ENCODE measurements at regions not wholly inside any gene's neighbourhood (a gene's known extent, or its start where the extent isn't known, plus 50 kb on each side); places are given as distances from the start of the nearest gene placed in this dataset.

DNA sequence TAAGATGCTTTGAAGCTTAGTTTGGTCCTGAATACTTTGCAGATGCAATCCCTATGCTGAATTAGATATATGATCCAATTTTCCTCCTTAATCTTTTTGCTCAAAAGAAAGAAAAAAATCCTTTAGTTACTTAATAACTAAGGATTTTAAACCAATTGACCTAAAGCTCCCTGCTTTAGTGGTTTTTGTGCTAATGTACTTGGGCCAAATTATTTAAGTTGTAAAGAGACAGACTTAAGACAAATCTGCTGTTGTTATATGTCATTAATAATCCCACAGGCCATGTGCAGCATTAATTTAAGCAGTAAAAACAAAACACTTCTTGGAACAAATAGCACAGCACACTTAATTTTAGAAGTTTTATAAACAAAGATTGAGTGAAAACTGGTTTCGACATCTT lies 776.1 kb upstream of the SEMA6D start:
- Histone ChIP-seq H3K14ac (ENCODE audit: insufficient read depth, low read length) (no peak overlapping the region), H2BK120ac (ENCODE audit: low read depth, low read length, poor library complexity, severe bottlenecking) (no peak overlapping the region), H3K4me1 (ENCODE audit: insufficient read depth, low read length) (no peaks in the 10 kb centered on the region), H3K23ac (ENCODE audit: insufficient read length, low read depth, low read length) (no peak overlapping the region), H3K27ac (ENCODE audit: insufficient read length, low read depth, low read length) (no peak overlapping the region), H3K4me2 (ENCODE audit: insufficient read depth, insufficient read length, low read length) (no peak overlapping the region), H3K27me3 (ENCODE audit: insufficient read depth, low read length) (no peaks in the 10 kb centered on the region), H3K56ac (ENCODE audit: insufficient read length, low read depth, low read length) (no peak overlapping the region), H3K79me2 (ENCODE audit: insufficient read depth, low read length) (no peaks in the 10 kb centered on the region), H4K8ac (replicated peaks; ENCODE audit: insufficient read length, low read depth, low read length) (no peak overlapping the region), H3T11ph (ENCODE audit: low read length) (no peak overlapping the region), H2BK15ac (ENCODE audit: low read depth, low read length) (no peak overlapping the region), H3K18ac (ENCODE audit: insufficient read length, low read depth, low read length) (no peak overlapping the region), H2AK5ac (ENCODE audit: insufficient read length, low read length) (no peak overlapping the region), H3K4ac (ENCODE audit: low read depth, low read length) (no peak overlapping the region), H4K5ac (ENCODE audit: insufficient read length, low read depth, low read length) (no peak overlapping the region), H3K9ac (ENCODE audit: extremely low read depth, insufficient read length, low read length) (no peak overlapping the region), H3K79me1 (ENCODE audit: insufficient read depth, low read depth, low read length, poor library complexity, severe bottlenecking) (no peaks in the 10 kb centered on the region), H2BK20ac (ENCODE audit: low read depth, low read length, poor library complexity, severe bottlenecking) (no peak overlapping the region), H2BK12ac (ENCODE audit: insufficient read length, low read depth, low read length) (no peak overlapping the region), H2BK5ac (ENCODE audit: insufficient read length, low read length) (no peak overlapping the region), H2AFZ (ENCODE audit: low read length) (no peak overlapping the region), H3K9me3 (ENCODE audit: control insufficient read depth, low read depth, low read length) (no peaks in the 10 kb centered on the region), H4K20me1 (ENCODE audit: control insufficient read depth, insufficient read depth, insufficient read length) (no peaks in the 10 kb centered on the region), H3K23me2 (ENCODE audit: insufficient read length, low read depth, low read length, poor library complexity, severe bottlenecking) (no peaks in the 10 kb centered on the region), H4K91ac (ENCODE audit: insufficient read length, low read depth, low read length) (no peak overlapping the region)
- no peaks in the 10 kb centered on the region for H3K4me1 Mint-ChIP-seq
- H3K27ac Mint-ChIP-seq = no peak overlapping the region
- no peak overlapping the region for H3K4me3 Mint-ChIP-seq
- H3K9me3 Mint-ChIP-seq = no peaks in the 10 kb centered on the region
- no peak for TF ChIP-seq CTCF (conservative IDR thresholded peaks at IDR 0.05)
- no CpG with 5 or more reads among the region's 1 CpG for WGBS (ENCODE audit: extremely low coverage, insufficient read length, low lambda C conversion rate)
- no peaks in the 10 kb centered on the region for H3K27me3 Mint-ChIP-seq (ENCODE audit: low read depth)
- DNase-seq = no peak
- no peaks in the 10 kb centered on the region for H3K36me3 Mint-ChIP-seq (ENCODE audit: insufficient read depth in 1 of 3, low read depth in 3 of 3)

All from H9 (cell line).